HG02973 (cell line): ENCODE measurements at regions not wholly inside any gene's neighbourhood (a gene's known extent, or its start where the extent isn't known, plus 50 kb on each side); places are given as distances from the start of the nearest gene placed in this dataset.
"Not testable (repeated sequence)": the region's sequence is repeated elsewhere in the genome, so short reads cannot be mapped to it uniquely, and the experiment has no call there.

Experiments
- ATAC-seq: cut with Tn5 transposase; IDR thresholded peaks from one replicate; pipeline ENCODE4 v1.9.1; 2021; ENCODE audit warnings: moderate library complexity; ENCODE audit not compliant: unreplicated experiment

- ATAC-seq: no peak
Measured at GRCh38 chr10:109732254-109732965, 190.9 kb downstream of the XPNPEP1 start.

- ATAC-seq: not testable (repeated sequence)
Measured at GRCh38 chr10:109729895-109730294, 193.4 kb downstream of the XPNPEP1 start.

- no peak for ATAC-seq
Measured at GRCh38 chr10:109727436-109727835, 195.9 kb downstream of the XPNPEP1 start.

GRCh38 chr10:109726473-109726872 is 196.8 kb downstream of the XPNPEP1 start:
- ATAC-seq: no peak

GRCh38 chr10:109723305-109723704 is 200.0 kb downstream of the XPNPEP1 start:
- ATAC-seq: no peak

- no peak for ATAC-seq
Measured at GRCh38 chr10:109721453-109722064, 201.8 kb downstream of the XPNPEP1 start.

GRCh38 chr10:109706026-109706560 is 217.2 kb downstream of the XPNPEP1 start:
- no peak for ATAC-seq

GRCh38 chr10:109701633-109702215 is 221.6 kb downstream of the XPNPEP1 start:
- ATAC-seq: no peak

GRCh38 chr10:109698882-109699664 is 224.2 kb downstream of the XPNPEP1 start:
- ATAC-seq: no peak

- ATAC-seq: no peak
Measured at GRCh38 chr10:109698086-109698485, 225.2 kb downstream of the XPNPEP1 start.

- no peak for ATAC-seq
Measured at GRCh38 chr10:109696981-109697775, 226.1 kb downstream of the XPNPEP1 start.

GRCh38 chr10:109696462-109696861 is 226.8 kb downstream of the XPNPEP1 start:
- ATAC-seq: no peak

GRCh38 chr10:109695988-109696387 is 227.3 kb downstream of the XPNPEP1 start:
- no peak for ATAC-seq

GRCh38 chr10:109689785-109690184 is 233.5 kb downstream of the XPNPEP1 start:
- ATAC-seq: no peak

- ATAC-seq: no peak
Measured at GRCh38 chr10:109679478-109679877, 243.8 kb downstream of the XPNPEP1 start.

- ATAC-seq: no peak
Measured at GRCh38 chr10:109678857-109679256, 244.5 kb downstream of the XPNPEP1 start.

GRCh38 chr10:109676703-109677102 is 246.6 kb downstream of the XPNPEP1 start:
- ATAC-seq: no peak

GRCh38 chr10:109668703-109669102 is 254.6 kb downstream of the XPNPEP1 start:
- ATAC-seq: no peak

GRCh38 chr10:109668154-109668665 is 255.1 kb downstream of the XPNPEP1 start:
- ATAC-seq: no peak

- no peak for ATAC-seq
Measured at GRCh38 chr10:109665321-109665720, 258.0 kb downstream of the XPNPEP1 start.
